ENCODE measurements at regions not wholly inside any gene's neighbourhood (a gene's known extent, or its start where the extent isn't known, plus 50 kb on each side); places are given as distances from the start of the nearest gene placed in this dataset.

DNA sequence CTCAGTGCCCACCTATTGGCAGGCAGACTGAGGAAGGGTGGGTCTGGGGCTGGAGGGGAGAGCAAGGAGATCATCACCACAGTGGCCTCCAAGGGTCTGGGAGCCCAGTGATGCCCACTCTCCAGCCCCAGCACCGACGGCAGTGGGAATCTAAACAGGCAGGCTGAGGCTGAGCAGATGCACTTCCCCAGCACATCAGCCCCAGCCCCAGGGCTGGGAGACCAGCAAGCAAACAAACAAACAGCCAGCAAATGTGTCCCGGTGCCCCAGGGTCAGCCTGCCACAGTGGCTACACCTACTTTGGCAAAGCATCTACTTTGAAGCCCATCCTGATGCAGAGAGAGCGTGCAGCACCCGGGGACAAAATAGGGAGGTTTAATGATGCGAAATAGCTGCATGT lies 216.3 kb upstream of the ZC3H12A start:
- in situ Hi-C loops (cut with HindIII; ENCODE audit: low pct_ligation_motif_present, low pct_unique_long_range_greater_than_20kb, low sequenced_read_pairs): no loop called here
- no peak for DNase-seq

DNA sequence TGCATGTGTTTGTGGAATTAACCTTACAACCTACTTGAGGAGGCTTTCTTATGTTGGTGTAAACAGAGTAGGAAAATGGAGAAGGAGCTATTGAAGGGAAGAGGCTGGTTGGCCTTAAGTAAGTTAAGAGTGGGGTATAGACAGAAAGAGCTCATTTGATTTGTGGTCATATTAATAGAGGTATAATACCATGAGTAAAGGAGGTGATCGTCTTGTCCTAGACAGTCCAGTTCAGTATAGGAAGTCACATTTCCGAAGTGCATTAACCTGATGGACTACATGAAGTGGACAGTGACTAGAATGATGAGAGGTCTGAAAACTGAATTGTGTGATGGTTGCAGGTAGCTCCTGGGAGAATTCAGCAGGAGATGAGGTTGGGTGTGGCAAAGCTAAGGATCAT lies 215.4 kb upstream of the ZC3H12A start:
- in situ Hi-C loops (cut with HindIII; ENCODE audit: low pct_ligation_motif_present, low pct_unique_long_range_greater_than_20kb, low sequenced_read_pairs): no loop called here
- DNase-seq: no peak

DNA sequence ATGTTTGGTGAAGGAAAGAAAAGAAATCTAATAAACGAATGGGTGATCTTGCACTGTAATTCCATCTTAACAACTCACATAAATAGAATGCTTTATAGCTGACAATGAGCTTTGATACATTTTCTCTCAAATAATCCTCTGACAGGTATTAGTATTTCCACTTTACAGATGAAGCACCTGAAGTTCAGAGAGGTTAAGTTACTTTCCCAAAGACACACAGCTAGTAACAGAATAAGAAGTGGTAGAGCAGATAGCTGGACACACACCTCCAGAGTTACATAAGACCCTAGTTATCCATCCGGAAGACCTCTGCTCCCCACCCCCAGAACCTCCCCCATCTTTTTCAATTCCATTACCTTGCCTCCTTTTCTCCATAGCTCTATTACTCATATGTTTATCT lies 213.3 kb upstream of the ZC3H12A start:
- DNase-seq: no peak
- in situ Hi-C loops (cut with HindIII; ENCODE audit: low pct_ligation_motif_present, low pct_unique_long_range_greater_than_20kb, low sequenced_read_pairs): no loop called here

DNA sequence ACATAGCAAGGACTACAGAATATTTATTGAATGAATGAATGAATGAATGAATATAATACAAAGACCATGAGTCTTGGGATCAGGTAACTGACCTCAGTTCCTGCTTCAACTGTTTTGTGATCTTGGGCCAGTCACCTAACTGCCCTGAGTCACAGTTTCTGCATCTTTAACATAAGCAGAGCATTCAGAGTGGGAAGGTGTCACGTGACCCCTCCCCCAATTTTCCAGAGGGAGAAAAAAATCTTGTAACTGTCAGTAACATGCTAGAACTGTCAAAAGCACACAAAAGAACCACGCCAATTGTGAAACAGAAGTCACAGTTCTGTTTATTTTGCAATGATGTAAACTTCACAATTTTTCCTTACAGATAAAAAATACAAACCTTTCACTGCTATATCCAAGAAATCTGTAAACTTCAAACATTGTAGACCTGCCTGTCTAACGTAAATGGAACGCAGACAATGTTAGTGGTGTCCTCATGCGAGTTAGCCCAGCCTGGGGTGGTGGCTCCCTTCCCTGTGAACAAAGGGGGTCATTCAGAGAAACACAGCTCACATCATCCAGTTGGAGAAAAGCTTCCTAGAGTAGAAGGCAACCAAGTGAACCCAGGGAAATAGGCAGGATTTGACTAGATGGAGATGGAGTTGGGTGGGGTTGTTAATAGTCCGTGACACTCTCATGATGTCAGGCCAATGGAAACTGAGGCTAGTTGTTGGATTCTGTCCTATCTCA lies 211.8 kb upstream of the ZC3H12A start:
- in situ Hi-C loops (cut with HindIII; ENCODE audit: low pct_ligation_motif_present, low pct_unique_long_range_greater_than_20kb, low sequenced_read_pairs): no loop called here
- no peak for DNase-seq

DNA sequence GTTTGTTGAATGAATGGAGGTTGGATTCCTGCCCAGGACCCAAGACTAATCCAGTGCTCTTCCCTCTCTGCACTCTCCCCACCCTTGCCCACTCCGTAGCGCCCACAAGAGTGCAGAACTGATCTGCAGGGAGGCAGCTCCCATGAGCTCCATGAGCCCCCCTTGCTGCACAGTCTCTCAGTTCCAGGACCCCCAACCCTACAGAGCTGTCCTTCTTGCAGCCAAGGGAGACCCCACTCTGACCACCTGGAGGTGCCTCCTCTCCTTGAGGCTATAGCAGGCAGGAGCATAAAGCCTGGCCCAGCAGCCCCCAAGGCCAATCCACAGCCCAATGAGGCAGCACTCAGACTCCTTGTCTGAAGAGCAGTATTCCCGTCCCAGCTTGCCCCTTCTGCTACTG lies 209.2 kb upstream of the ZC3H12A start:
- in situ Hi-C loops (cut with HindIII; ENCODE audit: low pct_ligation_motif_present, low pct_unique_long_range_greater_than_20kb, low sequenced_read_pairs): no loop called here
- DNase-seq: no peak

DNA sequence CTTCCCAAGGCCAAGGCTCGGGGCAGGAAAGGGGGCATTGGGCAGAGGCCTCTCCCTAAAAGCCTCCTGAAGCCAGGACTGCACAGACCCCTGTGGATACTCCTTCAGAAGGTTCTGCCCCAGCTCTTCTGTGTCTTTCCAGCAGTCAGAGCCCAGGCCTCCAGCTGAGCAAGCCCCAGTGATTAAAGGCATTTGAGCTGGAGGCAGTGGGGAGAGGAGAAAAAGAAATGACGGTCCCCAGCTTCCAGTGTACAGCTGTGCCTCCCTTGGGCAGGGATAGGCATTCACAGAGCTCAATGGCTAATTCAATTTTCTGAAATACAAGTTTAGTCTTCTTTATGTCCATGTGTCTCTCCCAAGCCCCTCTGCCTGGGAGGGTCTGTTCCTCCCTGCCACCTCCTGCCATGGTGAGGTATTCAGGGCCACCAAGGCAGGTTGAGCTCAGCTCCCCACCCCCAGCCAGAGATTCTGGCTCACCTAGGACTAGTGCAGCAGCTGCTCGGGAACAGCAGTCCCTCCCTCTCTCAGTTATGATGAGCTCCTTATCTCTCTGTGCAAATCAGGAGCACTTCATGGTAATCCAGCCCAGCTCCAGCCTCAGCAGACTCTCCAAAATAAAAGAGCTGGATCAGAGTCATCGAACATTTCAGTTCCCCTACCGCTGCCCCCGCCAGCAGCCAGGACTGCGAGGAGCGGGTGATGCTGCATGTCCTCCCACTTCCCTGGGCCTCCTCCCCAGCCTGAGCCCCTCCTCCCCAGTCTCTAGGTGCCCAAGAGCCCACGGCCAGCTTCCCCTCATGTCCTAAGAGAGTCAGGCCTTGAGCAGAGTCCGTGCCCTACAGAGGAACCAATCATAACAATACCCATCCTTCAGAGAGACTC lies 208.4 kb upstream of the ZC3H12A start:
- no peak for DNase-seq
- in situ Hi-C loops (cut with HindIII; ENCODE audit: low pct_ligation_motif_present, low pct_unique_long_range_greater_than_20kb, low sequenced_read_pairs): no loop called here

DNA sequence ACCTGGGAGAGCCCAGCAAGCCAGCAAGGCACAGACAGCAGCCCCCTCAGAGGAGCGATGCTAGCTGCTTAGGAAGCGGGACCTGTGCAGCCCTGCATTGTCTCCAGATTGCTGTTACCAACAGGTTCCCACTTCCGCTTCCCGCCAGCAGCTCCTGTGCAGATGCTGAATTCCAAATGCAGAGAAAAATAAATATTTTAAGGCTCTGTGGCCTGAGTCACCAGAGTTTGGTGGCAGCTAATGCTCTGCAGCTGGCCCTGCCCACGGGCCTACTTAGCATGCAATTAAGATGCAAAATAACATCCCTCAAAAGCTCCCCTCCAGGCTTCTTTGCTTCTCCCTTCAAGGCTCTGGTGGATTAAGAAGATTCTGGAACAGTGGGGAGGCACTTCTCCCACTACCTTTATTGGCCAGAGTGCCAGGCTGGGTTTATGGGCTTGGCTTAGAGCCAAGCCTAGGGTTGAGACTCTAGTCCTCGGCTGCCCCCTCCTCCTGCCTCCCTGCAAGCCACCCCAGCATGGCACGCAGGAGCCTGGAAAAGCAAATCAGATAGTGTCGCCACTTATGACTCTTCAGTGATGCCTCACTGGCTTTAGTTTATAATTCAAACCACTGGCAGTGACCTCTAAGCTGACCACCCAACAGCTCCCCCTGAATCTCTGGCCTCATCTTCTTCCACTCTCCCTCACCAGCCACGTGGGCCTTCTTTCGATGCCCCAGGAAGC lies 207.1 kb upstream of the ZC3H12A start:
- no peak for DNase-seq
- in situ Hi-C loops (cut with HindIII; ENCODE audit: low pct_ligation_motif_present, low pct_unique_long_range_greater_than_20kb, low sequenced_read_pairs): no loop called here

DNA sequence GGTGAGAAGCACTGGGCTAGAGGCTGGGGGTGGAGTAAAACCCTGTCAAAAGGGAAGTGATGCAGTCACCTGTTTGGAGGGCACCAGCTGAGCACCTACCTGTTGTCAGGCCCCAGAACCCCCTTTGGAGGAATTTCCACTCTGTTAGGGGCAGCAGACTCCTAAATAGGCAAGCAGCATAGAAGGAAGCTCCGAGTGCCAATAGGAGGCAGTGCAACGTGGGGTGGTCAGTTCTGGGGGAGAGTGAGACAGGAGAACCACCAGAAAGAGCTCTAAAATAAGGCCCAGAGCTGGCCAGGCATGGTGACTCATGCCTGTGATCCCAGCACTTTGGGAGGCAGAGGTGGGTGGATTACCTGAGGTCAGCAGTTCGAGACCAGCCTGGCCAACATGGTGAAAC lies 203.7 kb upstream of the ZC3H12A start:
- in situ Hi-C loops (cut with HindIII; ENCODE audit: low pct_ligation_motif_present, low pct_unique_long_range_greater_than_20kb, low sequenced_read_pairs): no loop called here
- no peak for DNase-seq

DNA sequence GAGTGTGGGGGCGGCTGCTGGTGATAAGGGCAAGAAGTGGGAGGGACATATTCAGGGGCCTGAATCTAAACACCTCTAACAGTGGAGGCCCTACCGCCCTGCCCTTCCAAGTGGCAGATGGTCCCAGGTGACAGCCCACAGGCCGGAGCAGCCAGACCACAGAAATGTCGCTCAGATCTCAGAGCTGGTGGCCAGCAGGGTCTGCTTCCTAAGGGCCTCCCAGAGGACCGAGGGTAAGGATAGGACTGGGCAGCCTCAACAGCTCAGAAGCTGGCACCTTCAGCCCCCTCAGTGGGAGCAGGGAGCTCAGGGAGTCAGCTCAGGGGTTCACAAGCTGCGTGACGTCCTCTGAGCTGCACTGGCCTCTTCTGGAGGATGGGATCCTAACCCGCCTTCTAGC lies 201.8 kb upstream of the ZC3H12A start:
- no peak for DNase-seq
- in situ Hi-C loops (cut with HindIII; ENCODE audit: low pct_ligation_motif_present, low pct_unique_long_range_greater_than_20kb, low sequenced_read_pairs): no loop called here

DNA sequence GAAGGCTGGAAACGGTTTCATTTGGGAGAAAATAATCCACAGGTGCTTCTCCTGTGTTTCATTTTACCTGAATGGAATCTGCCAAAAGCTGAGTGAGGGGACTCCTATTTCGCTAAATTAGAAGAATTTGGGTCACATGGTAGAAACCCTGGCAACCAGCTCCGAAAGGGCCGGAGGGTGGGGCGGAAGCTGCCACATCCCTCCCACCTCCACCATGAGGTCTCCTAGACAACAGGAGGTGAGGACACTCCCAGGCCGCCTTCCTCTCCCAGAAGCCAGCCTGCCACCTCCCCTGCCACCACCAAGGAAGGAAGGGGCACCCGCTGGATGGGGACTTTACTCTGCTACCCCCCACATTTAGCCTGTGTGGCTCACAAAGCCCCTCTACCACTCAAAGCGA lies 199.9 kb upstream of the ZC3H12A start:
- no peak for DNase-seq
- in situ Hi-C loops (cut with HindIII; ENCODE audit: low pct_ligation_motif_present, low pct_unique_long_range_greater_than_20kb, low sequenced_read_pairs): no loop called here

DNA sequence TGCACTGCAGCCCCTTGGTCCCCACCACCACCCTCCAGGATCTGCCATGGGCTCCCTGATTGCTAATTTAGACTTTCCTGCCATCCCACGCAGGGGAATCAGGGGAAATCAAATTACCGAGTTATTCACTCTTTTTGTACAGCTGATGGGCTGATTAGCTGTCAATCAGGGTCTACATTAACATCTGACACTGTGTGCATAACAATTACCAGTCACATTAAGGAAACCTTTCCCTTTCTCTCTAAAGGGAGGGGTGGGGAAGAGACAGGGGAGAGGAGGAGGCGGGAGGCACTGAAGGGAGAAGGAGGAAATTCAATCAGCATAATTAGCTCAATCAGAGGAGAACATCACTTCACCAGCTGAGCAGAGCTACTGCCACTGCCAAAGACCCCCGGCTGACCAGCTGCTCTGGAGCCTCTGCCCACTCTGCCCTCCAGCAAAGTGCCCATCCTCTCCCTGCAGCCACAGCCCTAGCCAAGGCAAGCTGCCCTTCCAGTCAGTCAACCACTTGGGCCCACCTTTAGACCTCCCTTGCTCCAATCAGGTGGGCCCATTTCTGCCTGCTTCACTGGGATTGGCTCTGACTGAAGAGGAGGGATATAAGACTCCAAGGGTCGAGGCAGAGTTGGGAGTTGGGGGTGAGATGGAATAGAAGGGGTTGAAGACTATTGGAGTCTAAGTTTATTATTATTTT lies 199.3 kb upstream of the ZC3H12A start:
- DNase-seq: no peak

DNA sequence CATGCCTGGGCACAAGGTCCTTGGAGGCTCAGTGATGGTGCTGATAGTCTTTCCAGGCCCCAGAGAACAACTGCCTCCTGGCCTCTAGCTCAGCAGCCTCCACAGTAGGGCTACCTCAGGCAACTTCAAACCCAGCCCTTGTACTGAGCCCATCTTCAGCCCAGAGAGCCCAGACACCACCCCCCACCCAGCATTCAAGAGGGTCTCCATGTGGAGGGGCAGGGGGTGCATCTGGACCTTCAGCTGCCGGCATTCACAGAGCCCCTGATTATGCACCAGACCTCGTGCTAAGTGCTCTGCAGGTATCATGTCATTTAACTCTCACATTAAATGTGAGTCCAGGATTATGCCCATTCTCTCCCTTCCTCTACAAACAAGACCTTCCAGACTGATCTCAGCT lies 197.0 kb upstream of the ZC3H12A start:
- no peak for DNase-seq
- in situ Hi-C loops (cut with HindIII; ENCODE audit: low pct_ligation_motif_present, low pct_unique_long_range_greater_than_20kb, low sequenced_read_pairs): no loop called here

More for the DNA sequence above, 199.3 kb upstream of the ZC3H12A start:
- in situ Hi-C loops (cut with HindIII; ENCODE audit: low pct_ligation_motif_present, low pct_unique_long_range_greater_than_20kb, low sequenced_read_pairs): no loop called here

DNA sequence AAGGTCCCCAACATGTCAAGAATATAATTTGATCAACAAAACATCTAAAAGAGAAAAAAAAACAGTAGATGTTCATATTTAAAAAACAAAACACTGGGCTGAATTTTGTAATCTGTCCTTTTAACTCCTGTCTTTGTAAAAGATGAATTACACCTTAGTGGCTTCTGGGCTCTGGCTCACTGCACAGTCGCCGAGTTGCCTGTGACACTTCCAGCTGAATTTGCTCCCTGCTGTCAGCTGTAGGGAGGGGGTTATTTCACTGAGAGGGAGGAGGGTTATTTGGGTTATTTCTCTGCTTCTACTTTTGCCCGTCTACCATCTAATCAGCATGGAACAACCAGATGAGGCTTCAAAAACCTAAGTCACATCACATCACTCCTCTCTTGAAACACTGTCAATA lies 193.0 kb upstream of the ZC3H12A start:
- in situ Hi-C loops (cut with HindIII; ENCODE audit: low pct_ligation_motif_present, low pct_unique_long_range_greater_than_20kb, low sequenced_read_pairs): no loop called here
- DNase-seq: no peak

DNA sequence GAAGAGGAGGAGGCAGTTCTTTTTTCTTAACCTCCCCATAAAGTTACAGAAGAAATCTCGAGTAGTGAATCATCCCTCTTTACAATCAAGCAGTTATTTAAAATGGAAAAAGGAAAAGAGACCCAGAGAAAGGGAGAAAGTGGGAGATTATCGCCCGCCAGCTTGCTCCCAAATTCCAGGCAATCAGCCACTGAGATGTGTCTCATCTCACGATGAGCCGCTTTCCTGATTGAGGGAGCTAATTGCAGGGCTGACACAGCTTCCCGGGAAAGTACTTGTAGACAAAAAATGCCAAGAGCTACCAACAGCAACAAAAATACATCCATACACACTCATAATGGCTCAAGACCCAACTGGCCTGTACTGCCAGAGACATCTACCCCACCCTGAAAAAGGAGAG lies 191.6 kb upstream of the ZC3H12A start:
- DNase-seq: no peak
- in situ Hi-C loops (cut with HindIII; ENCODE audit: low pct_ligation_motif_present, low pct_unique_long_range_greater_than_20kb, low sequenced_read_pairs): no loop called here

DNA sequence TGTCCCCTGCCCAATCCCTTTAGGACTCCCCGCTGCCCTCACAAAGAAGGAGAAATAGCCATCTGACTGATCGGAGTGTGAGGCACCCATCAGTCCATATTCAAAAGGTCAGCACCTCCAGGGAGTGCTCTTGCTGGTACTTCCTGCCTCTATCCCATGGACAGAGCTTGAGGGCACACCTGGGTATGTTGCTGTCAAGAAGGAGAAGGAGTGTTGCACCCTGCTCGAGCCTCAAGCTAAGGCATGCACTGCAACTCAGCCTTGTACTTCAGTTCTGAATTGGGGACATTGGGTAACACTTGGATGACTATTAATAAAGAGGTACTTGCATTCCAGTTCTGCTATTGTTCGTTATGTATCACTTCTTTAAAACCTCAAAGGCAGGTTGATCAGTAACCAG lies 190.3 kb upstream of the ZC3H12A start:
- in situ Hi-C loops (cut with HindIII; ENCODE audit: low pct_ligation_motif_present, low pct_unique_long_range_greater_than_20kb, low sequenced_read_pairs): no loop called here
- DNase-seq: no peak

DNA sequence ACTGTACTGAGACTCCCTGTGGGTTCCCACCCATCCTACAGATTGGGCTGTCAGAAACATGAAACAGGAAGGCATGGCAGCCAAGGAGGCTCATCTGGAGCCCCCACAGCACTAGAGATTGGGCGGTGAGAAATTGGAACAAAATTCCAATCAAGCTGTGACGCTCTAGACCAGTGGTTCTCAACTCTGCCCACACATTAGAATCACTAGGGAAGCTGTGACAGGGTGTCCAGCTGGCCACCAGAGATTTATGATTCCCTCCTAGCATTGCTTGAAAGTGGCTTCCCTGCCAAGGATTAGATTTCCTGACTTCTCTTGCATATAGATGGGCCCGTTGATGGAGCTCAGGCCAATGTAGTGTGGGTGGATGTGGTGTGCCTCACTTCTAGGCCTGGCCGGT lies 187.5 kb upstream of the ZC3H12A start:
- no peak for DNase-seq
- in situ Hi-C loops (cut with HindIII; ENCODE audit: low pct_ligation_motif_present, low pct_unique_long_range_greater_than_20kb, low sequenced_read_pairs): no loop called here

DNA sequence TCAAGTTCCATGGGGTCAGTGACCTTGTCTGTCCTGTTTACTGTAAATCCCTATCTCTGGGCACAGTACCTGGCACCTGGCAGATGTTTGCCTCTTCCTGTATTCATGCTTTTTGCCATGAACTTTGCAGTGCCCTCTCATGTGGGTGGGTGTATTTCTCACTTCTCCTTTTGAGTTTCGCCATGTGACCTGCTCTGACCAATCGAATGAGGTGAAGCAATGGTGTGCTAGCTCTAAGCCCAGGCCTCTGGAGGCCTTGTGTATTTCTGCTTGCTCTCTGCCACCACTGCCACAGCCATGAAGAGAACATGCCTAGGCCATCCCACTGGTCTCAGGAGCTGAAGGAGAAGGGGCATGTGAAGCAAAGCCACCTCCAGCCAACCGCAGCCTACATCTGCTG lies 185.5 kb upstream of the ZC3H12A start:
- DNase-seq: no peak
- in situ Hi-C loops (cut with HindIII; ENCODE audit: low pct_ligation_motif_present, low pct_unique_long_range_greater_than_20kb, low sequenced_read_pairs): no loop called here

DNA sequence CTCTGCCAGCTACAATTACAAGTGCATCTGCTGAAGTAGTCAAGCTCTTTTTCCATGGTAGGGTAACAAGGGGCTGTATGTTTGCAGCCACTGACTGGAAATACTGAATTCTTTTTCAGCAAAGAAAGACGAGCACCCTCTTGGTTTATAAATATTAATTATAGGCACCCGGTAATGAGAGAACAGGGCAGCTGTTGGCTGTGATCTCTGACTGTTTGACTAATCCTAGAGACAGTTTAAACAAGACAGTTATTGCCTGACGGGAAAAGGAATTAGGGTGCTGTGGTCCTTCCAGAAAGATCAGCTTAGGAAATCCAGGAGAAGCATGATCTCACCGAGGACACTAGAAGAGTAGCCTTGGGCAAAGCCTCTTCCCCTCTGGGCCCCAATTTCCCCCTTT lies 183.7 kb upstream of the ZC3H12A start:
- DNase-seq: no peak
- in situ Hi-C loops (cut with HindIII; ENCODE audit: low pct_ligation_motif_present, low pct_unique_long_range_greater_than_20kb, low sequenced_read_pairs): no loop called here

DNA sequence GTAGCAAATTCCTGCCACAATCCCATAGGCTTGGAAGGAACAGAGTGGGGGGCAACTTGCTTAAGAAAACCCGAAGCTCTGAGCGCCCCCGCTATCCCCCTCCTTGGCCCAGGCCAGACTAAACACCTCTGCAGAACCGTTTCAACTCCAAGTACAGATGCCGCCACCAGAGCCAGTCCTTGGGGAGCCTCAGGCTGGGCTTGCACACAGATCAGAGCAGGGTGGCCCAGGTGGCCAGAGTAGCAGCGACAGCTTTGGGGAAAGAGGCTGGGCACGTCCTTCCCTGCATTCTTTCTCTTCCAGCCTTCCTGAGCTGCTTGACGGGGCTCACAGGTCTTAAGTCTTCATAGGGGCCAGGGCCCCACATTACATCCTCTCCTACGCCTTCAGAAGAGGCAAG lies 181.6 kb upstream of the ZC3H12A start:
- in situ Hi-C loops (cut with HindIII; ENCODE audit: low pct_ligation_motif_present, low pct_unique_long_range_greater_than_20kb, low sequenced_read_pairs): no loop called here
- DNase-seq: no peak

Measured in ACHN (cell line).